ENCODE measurements at regions not wholly inside any gene's neighbourhood (a gene's known extent, or its start where the extent isn't known, plus 50 kb on each side); places are given as distances from the start of the nearest gene placed in this dataset.
A peak's percentile ranks its signal among the peaks of the same experiment; 100 is the strongest.
"Not testable (repeated sequence)": the region's sequence is repeated elsewhere in the genome, so short reads cannot be mapped to it uniquely, and the experiment has no call there.

DNA sequence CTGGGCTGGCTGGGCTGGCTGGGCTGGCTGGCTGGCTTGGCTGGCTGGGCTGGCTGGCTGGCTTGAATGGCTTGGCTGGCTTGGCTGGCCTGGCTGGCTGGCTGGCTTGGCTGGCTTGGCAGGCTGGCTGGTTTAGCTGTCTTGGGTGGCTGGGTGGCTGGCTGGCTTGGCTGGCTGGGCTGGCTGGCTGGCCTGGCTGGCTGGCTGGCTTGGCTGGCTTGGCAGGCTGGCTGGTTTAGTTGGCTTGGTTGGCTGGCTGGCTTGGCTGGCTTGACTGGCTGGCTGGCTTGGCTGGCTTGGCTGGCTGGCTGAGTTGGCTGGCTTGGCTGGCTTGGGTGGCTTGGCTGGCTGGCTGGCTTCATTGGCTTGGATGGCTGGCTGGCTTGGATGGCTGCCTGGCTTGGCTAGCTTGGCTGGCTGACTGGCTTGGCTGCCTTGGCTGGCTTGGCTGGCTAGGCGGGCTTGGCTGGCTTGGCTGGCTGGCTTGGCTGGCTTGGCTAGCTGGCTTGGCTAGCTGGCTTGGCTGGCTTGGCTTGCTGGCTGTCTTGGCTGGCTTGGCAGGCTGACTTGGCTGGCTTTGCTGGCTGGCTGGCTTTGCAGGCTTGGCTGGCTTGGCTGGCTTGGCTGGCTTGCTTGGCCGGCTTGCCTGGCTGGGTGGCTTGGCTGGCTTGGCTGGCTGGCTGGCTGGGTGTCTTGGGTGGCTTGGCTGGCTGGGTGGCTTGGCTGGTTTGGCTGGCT is 2807.2 kb downstream of the RPIA start:
- not testable (repeated sequence) for H3K4me3 ChIP-seq; H3K27me3 ChIP-seq (ENCODE audit: control insufficient read depth in 3 of 3, insufficient read depth in 3 of 3, low read length in 2 of 3); H3K4me1 ChIP-seq (ENCODE audit: control insufficient read depth in 5 of 5, insufficient read depth in 5 of 5, low read length in 5 of 5); H3K27ac ChIP-seq (ENCODE audit: low read depth in 1 of 2, low read length in 1 of 2); H3K9me3 ChIP-seq (ENCODE audit: control insufficient read depth in 4 of 4, insufficient read depth in 3 of 4, low read length in 3 of 4); H3K36me3 ChIP-seq (ENCODE audit: control insufficient read depth in 4 of 4, insufficient read depth in 4 of 4, low read length in 4 of 4); ATAC-seq (ENCODE audit: insufficient read depth, low FRiP score); H3K9ac ChIP-seq (ENCODE audit: insufficient read depth in 1 of 2, low read length in 2 of 2)
- WGBS, 2 donors, result 72 to 80% methylated on average over 2 of the region's 2 CpGs
- DNase-seq, result peak in 1 of 3 donors; percentile 12

DNA sequence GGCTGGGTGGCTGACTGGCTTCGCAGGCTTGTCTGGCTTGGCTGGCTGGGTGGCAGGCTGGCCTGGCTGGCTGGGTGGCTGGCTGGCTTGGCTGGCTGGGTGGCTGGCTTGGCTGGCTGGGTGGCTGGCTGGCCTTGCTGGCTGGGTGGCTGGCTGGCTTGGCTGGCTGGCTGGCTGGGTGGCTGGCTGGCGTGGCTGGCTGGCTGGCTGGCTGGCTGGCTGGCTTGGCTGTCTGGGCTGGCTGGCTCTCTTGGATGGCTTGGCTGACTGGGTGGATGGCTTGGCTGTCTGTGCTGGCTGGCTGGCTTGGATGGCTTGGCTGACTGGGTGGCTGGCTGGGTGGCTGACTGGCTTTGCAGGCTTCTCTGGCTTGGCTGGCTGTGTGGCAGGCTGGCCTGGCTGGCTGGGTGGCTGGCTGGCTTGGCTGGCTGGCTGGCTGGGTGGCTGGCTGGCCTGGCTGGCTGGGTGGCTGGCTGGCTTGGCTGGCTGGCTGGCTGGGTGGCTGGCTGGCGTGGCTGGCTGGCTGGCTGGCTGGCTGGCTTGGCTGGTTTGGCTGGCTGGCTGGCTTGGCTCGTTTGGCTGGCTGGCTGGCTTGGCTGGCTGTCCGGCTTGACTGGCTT is 2808.1 kb downstream of the RPIA start:
- not testable (repeated sequence) for H3K9me3 ChIP-seq (ENCODE audit: control insufficient read depth in 4 of 4, insufficient read depth in 3 of 4, low read length in 3 of 4); H3K4me1 ChIP-seq (ENCODE audit: control insufficient read depth in 5 of 5, insufficient read depth in 5 of 5, low read length in 5 of 5); H3K27ac ChIP-seq (ENCODE audit: low read depth in 1 of 2, low read length in 1 of 2); DNase-seq; H3K36me3 ChIP-seq (ENCODE audit: control insufficient read depth in 4 of 4, insufficient read depth in 4 of 4, low read length in 4 of 4); H3K27me3 ChIP-seq (ENCODE audit: control insufficient read depth in 3 of 3, insufficient read depth in 3 of 3, low read length in 2 of 3); ATAC-seq (ENCODE audit: insufficient read depth, low FRiP score); H3K4me3 ChIP-seq; H3K9ac ChIP-seq (ENCODE audit: insufficient read depth in 1 of 2, low read length in 2 of 2)
- 61 to 70% methylated on average over 5 of the region's 5 CpGs for WGBS, 2 donors

DNA sequence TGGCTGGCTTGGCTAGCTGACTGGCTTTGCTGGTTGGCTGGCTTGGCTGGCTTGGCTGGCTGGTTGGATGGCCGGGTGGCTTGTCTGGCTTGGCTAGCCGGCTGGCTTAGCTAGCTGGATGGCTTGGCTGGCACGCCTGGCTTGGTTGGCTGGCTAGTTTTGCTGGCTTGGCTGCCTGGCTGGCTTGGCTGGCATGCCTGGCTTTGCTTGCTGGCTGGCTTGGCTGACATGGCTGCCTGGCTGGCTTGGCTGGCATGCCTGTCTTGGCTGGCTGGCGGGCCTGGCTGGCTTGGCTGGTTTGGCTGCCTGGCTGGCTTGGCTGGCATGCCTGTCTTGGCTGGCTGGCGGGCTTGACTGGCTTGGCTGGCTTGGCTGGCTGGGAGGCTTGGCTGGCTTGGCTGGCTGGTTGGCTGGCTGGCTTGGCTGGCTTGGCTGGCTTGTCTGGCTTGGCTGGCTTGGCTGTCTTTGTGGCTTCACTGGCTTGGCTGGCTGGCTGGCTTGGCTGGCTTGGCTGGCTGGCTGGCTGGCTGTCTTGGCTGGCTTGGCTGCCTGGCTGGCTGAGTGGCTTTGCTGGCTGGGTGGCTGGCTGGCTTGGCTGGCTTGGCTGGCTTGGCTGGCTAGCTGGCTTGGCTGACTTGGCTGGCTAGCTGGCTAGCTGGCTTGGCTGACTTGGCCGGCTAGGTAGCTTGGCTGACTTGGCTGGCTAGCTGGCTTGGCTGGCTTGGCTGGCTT is 2808.9 kb downstream of the RPIA start:
- ATAC-seq (ENCODE audit: insufficient read depth, low FRiP score); H3K36me3 ChIP-seq (ENCODE audit: control insufficient read depth in 4 of 4, insufficient read depth in 4 of 4, low read length in 4 of 4); H3K4me1 ChIP-seq (ENCODE audit: control insufficient read depth in 5 of 5, insufficient read depth in 5 of 5, low read length in 5 of 5); H3K27ac ChIP-seq (ENCODE audit: low read depth in 1 of 2, low read length in 1 of 2); H3K27me3 ChIP-seq (ENCODE audit: control insufficient read depth in 3 of 3, insufficient read depth in 3 of 3, low read length in 2 of 3); H3K9me3 ChIP-seq (ENCODE audit: control insufficient read depth in 4 of 4, insufficient read depth in 3 of 4, low read length in 3 of 4); H3K4me3 ChIP-seq; H3K9ac ChIP-seq (ENCODE audit: insufficient read depth in 1 of 2, low read length in 2 of 2): not testable (repeated sequence)
- 90 to 91% methylated on average over 5 to 6 of the region's 6 CpGs for WGBS, 2 donors
- DNase-seq, result peak in 1 of 3 donors; percentile 12

- ATAC-seq (ENCODE audit: insufficient read depth, low FRiP score); H3K9me3 ChIP-seq (ENCODE audit: control insufficient read depth in 4 of 4, insufficient read depth in 3 of 4, low read length in 3 of 4); H3K27ac ChIP-seq (ENCODE audit: low read depth in 1 of 2, low read length in 1 of 2); DNase-seq; H3K4me3 ChIP-seq; H3K9ac ChIP-seq (ENCODE audit: insufficient read depth in 1 of 2, low read length in 2 of 2); H3K27me3 ChIP-seq (ENCODE audit: control insufficient read depth in 3 of 3, insufficient read depth in 3 of 3, low read length in 2 of 3); H3K4me1 ChIP-seq (ENCODE audit: control insufficient read depth in 5 of 5, insufficient read depth in 5 of 5, low read length in 5 of 5); H3K36me3 ChIP-seq (ENCODE audit: control insufficient read depth in 4 of 4, insufficient read depth in 4 of 4, low read length in 4 of 4): not testable (repeated sequence)
- 86 to 88% methylated on average over 5 of the region's 5 CpGs for WGBS, 2 donors
Observed at GRCh38 chr2:91500978-91501310, 2809.5 kb downstream of the RPIA start.

DNA sequence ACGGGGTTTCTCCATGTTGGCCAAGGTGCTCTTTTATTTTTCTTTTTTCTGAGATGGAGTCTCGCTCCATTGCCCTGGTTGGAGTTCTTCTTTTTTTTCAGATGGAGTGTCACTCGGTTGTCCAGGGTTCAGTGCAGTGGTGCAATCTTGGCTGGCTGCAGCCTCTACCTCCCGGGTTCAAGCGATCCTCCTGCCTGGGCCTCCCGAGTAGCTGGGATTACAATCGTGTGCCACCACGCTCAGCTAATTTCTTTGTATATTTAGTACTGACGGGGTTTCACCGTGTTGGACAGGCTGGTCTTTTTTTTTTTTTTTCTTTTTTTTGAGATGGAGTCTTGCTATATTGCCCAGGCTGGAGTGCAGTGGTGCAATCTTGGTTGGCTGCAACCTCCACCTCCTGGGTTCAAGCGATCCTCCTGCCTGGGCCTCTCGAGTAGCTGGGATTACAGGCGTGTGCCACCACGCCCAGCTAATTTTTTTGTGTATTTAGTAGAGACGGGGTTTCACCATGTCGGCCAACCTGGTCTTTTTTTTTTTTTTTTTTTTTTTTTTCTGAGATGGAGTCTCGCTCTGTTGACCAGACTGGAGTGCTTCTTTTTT is 2810.1 kb downstream of the RPIA start:
- not testable (repeated sequence) for H3K4me3 ChIP-seq; H3K27me3 ChIP-seq (ENCODE audit: control insufficient read depth in 3 of 3, insufficient read depth in 3 of 3, low read length in 2 of 3); H3K4me1 ChIP-seq (ENCODE audit: control insufficient read depth in 5 of 5, insufficient read depth in 5 of 5, low read length in 5 of 5); H3K9ac ChIP-seq (ENCODE audit: insufficient read depth in 1 of 2, low read length in 2 of 2); ATAC-seq (ENCODE audit: insufficient read depth, low FRiP score); H3K27ac ChIP-seq (ENCODE audit: low read depth in 1 of 2, low read length in 1 of 2); DNase-seq; H3K36me3 ChIP-seq (ENCODE audit: control insufficient read depth in 4 of 4, insufficient read depth in 4 of 4, low read length in 4 of 4); H3K9me3 ChIP-seq (ENCODE audit: control insufficient read depth in 4 of 4, insufficient read depth in 3 of 4, low read length in 3 of 4)
- WGBS, 2 donors, result 97 to 98% methylated on average over 14 to 16 of the region's 17 CpGs

DNA sequence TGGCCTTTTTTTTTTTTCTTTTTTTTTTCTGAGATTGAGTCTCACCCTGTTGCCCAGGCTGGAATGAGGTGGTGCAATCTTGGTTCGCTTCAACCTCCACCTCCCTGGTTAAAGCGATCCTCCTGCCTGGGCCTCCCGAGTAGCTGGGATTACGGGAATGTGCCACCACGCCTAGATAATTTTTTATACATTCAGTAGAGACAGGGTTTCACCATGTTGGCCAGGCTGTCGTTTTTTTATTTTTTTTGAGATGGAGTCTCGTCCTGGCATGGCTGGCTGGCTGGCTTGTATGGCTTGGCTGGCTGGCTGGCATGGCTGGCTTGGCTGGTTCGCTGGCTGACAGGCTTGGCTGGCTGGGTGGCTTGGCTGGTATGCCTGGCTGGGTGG is 2812.1 kb downstream of the RPIA start:
- WGBS, 2 donors, result 82 to 85% methylated on average over 7 of the region's 8 CpGs
- ATAC-seq (ENCODE audit: insufficient read depth, low FRiP score); H3K36me3 ChIP-seq (ENCODE audit: control insufficient read depth in 4 of 4, insufficient read depth in 4 of 4, low read length in 4 of 4): not testable (repeated sequence)

DNA sequence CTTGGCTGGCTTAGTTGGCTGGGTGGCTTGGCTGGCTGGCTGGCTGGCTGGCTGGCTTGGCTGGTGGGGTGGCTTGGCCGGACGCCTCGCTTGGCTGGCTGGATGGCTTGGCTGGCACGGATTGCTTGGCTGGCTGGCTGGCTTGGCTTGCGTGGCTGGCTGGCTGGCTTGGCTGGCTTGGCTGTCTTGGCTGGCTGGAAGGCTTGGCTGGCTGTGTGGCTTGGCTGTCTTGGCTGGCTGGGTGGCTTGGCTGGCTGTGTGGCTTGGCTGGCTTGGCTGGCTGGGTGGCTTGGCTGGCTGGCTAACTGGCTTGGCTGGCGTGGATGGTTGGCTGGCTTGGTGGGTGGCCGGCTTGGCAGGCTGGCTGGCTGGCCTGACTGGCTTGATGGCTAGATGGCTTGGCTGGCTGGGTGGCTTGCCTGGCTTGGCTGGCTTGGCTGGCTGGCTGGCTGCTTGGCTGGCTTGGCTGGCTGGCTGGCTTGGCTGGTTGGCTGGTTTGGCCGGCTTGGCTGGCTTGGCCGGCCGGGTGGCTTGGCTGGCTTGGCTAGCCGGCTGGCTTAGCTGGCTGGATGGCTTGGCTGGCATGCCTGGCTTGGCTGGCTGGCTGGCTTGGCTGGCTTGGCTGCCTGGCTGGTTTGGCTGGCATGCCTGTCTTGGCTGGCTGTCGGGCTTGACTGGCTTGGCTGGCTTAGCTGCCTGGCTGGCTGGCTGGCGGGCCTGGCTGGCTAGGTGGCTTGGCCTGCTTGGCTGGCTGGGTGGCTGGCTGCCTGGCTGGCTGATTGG is 2812.7 kb downstream of the RPIA start:
- H3K4me3 ChIP-seq; H3K27ac ChIP-seq (ENCODE audit: low read depth in 1 of 2, low read length in 1 of 2); H3K4me1 ChIP-seq (ENCODE audit: control insufficient read depth in 5 of 5, insufficient read depth in 5 of 5, low read length in 5 of 5); ATAC-seq (ENCODE audit: insufficient read depth, low FRiP score); H3K9ac ChIP-seq (ENCODE audit: insufficient read depth in 1 of 2, low read length in 2 of 2); H3K9me3 ChIP-seq (ENCODE audit: control insufficient read depth in 4 of 4, insufficient read depth in 3 of 4, low read length in 3 of 4); H3K36me3 ChIP-seq (ENCODE audit: control insufficient read depth in 4 of 4, insufficient read depth in 4 of 4, low read length in 4 of 4); H3K27me3 ChIP-seq (ENCODE audit: control insufficient read depth in 3 of 3, insufficient read depth in 3 of 3, low read length in 2 of 3): not testable (repeated sequence)
- peak in 1 of 3 donors; percentile 6 for DNase-seq
- WGBS, 2 donors, result 93 to 96% methylated on average over 10 to 13 of the region's 13 CpGs

More for the DNA sequence above, 2812.1 kb downstream of the RPIA start:
- H3K4me1 ChIP-seq (ENCODE audit: control insufficient read depth in 5 of 5, insufficient read depth in 5 of 5, low read length in 5 of 5); H3K9ac ChIP-seq (ENCODE audit: insufficient read depth in 1 of 2, low read length in 2 of 2); H3K27me3 ChIP-seq (ENCODE audit: control insufficient read depth in 3 of 3, insufficient read depth in 3 of 3, low read length in 2 of 3); H3K27ac ChIP-seq (ENCODE audit: low read depth in 1 of 2, low read length in 1 of 2); H3K9me3 ChIP-seq (ENCODE audit: control insufficient read depth in 4 of 4, insufficient read depth in 3 of 4, low read length in 3 of 4); DNase-seq; H3K4me3 ChIP-seq: not testable (repeated sequence)
